ENCODE measurements at regions not wholly inside any gene's neighbourhood (a gene's known extent, or its start where the extent isn't known, plus 50 kb on each side); places are given as distances from the start of the nearest gene placed in this dataset.

- no peaks in the 10 kb centered on the region for H3K36me3 Mint-ChIP-seq (ENCODE audit: low read depth)
Measured at GRCh38 chr2:236787885-236788284, 218.3 kb downstream of the ACKR3 start.

DNA sequence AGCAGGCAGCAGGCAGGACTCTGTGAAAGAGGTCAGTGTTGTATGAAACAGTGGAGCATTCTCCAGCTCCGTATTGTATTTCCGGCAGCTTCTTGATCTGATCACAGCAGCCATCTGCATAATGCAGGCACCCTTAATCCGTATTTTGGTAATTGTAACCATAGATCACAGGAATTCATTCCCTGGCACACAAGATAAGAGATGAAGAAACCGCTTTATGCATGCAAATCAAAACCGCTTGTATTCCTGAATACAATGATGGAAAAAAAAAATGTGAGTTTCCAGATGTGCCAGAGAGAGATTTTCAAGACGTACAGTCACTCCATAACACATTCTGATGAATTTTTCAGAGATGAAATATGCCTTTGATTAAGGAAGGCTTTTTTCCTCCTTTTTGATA lies 221.3 kb downstream of the ACKR3 start:
- peaks cover 5% of the 10 kb centered on the region for H3K27me3 Mint-ChIP-seq (ENCODE audit: low read depth)
- no peak for TF ChIP-seq CTCF (conservative IDR thresholded peaks at IDR 0.05)
- H3K9me3 Mint-ChIP-seq: peaks cover 3% of the 10 kb centered on the region
- DNase-seq (ENCODE audit: low read depth, low spot score): no peak
- peaks cover 4% of the 10 kb centered on the region for H3K36me3 Mint-ChIP-seq (ENCODE audit: low read depth)
- peaks cover 8% of the 10 kb centered on the region for H3K4me1 Mint-ChIP-seq
- H3K4me3 Mint-ChIP-seq: no peak overlapping the region
- no peak overlapping the region for H3K27ac Mint-ChIP-seq (ENCODE audit: unreplicated experiment)

More at GRCh38 chr2:236787885-236788284, 218.3 kb downstream of the ACKR3 start:
- TF ChIP-seq CTCF (conservative IDR thresholded peaks at IDR 0.05): no peak
- peaks cover 8% of the 10 kb centered on the region for H3K9me3 Mint-ChIP-seq
- no peak overlapping the region for H3K27ac Mint-ChIP-seq (ENCODE audit: unreplicated experiment)
- no peak overlapping the region for H3K4me3 Mint-ChIP-seq
- peaks cover 2% of the 10 kb centered on the region for H3K27me3 Mint-ChIP-seq (ENCODE audit: low read depth)
- peaks cover 8% of the 10 kb centered on the region for H3K4me1 Mint-ChIP-seq
- no peak for DNase-seq (ENCODE audit: low read depth, low spot score)

DNA sequence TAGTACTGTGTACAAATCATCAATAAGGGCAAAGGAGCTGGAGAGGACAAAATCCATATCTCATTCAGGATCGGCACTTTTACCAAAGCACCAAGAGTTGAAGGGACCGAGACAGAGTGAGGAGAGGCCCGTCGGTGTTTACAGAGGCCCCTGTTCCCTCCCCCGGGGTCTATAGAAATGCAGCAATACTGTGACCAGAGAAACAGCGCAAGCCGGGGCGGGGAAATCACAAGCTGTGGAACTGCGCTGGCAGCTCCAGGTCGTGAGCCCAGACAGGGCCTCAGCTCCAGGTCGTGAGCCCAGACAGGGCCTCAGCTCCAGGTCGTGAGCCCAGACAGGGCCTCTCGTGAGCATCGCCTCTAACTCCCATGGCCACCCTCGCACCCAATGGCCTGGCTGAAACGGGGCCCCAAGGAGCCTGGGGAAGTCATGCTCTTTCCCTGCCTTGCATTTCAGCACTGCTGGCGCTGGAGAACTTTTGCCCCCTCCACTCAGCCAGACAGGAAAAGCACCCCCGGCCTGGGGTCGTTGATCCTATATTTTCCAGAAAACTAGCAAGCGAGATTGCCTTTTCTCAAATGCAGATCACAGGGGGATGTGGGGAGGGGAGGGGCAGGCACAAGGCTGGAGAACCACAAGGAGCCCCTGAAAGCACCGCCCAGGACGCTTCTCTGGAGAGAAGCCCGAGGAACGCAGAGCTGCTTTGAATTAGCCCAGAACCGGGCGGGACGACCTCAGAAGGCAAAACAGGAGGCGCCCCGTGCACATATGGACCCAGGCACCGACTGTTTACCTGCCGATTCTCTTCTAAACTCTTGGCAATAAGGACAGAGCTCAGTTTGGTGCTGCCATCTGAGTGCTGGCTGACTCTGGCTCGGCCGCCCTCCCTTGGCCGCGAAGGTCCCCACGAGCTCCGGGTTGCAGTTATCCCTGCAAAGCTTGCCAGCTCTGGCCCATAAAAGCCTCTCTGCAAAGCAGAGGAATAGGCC lies 223.7 kb downstream of the ACKR3 start:
- TF ChIP-seq CTCF (conservative IDR thresholded peaks at IDR 0.05): no peak
- H3K27me3 Mint-ChIP-seq (ENCODE audit: low read depth): peaks cover 5% of the 10 kb centered on the region
- no peak for DNase-seq (ENCODE audit: low read depth, low spot score)
- H3K36me3 Mint-ChIP-seq (ENCODE audit: low read depth): peaks cover 4% of the 10 kb centered on the region
- H3K9me3 Mint-ChIP-seq: peaks cover 5% of the 10 kb centered on the region
- H3K4me3 Mint-ChIP-seq: no peak overlapping the region
- H3K27ac Mint-ChIP-seq (ENCODE audit: unreplicated experiment): no peak overlapping the region
- peaks cover 11% of the 10 kb centered on the region for H3K4me1 Mint-ChIP-seq

DNA sequence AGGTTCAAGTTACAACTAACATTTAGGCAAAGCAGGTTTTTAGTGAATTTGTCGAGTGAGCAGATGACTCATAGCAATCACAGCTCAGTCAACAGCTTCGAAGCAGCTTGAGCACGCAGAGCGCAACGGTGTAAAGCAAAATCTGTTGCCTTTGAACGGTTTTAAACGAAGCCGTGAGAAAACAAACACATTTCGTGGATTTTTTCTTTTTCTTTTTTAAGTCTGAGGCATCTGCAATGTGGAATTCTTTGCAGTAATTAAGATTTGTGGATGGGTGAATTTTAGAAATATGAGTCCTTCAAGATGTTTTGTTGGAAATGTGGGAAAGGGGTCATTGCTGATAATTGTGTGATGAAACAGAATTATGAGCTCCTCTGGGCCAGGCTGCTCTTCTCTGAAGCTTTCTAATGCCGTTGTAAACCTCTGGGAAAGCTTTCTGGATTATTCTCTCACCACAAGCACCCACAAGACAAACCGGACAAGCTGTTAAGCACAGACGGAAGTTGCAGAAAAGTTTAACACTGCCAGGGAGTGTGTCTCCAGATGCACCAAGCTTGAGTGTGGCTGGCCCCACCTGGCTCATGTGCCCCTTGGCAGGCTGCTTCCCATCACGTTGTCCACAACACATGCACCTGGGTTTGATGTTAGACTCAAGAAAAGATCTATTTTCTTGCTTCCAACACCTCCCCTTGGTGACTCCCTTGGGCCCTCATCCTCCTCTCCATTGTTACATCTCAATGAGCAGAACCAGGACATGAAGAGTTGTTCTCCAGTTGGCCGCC lies 224.7 kb downstream of the ACKR3 start:
- no peak overlapping the region for H3K4me3 Mint-ChIP-seq
- peaks cover 5% of the 10 kb centered on the region for H3K27me3 Mint-ChIP-seq (ENCODE audit: low read depth)
- H3K9me3 Mint-ChIP-seq: peaks cover 6% of the 10 kb centered on the region
- TF ChIP-seq CTCF (conservative IDR thresholded peaks at IDR 0.05): no peak
- no peak for DNase-seq (ENCODE audit: low read depth, low spot score)
- peak overlapping the region; percentile 90 for H3K27ac Mint-ChIP-seq (ENCODE audit: unreplicated experiment)
- H3K36me3 Mint-ChIP-seq (ENCODE audit: low read depth): peaks cover 4% of the 10 kb centered on the region
- H3K4me1 Mint-ChIP-seq: peaks cover 12% of the 10 kb centered on the region

DNA sequence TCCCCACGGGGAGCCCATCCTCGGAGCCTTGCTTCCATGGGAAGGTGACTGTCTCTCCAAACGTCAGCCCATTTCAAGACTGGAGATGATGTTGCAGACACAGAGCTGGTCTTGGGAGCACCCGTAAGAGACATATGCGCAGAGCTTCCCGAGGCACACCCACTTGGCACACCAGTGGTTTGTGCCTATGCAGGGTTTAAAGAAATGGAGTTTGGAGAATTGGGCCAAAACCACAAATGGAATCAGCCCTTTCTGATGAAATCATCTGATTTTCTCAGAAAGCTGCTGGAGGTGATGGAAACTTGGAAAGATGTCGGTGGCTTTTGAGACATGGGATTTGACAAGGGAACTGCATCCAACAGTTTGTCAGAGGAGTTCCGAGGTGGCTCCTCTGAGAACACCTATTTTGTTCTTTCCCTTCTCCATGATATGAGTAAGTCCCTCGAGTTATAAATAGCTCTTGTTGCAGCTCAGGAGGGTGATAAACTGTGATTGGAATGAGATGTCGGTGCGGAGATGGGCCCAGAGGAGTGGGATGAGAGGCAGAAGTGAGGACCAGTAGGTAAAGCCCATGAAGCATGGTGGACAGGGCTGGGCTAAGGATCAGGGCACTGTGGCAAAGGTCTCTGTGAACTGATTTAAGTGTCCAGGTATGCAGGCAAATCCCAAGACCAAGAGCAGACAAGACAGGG lies 225.7 kb downstream of the ACKR3 start:
- Mint-ChIP-seq H3K27ac (ENCODE audit: unreplicated experiment) (peak overlapping the region; percentile 90), H3K4me3 (no peak overlapping the region)
- TF ChIP-seq CTCF (conservative IDR thresholded peaks at IDR 0.05): no peak

More for the DNA sequence above, 225.7 kb downstream of the ACKR3 start:
- H3K4me1 Mint-ChIP-seq: peaks cover 12% of the 10 kb centered on the region
- H3K36me3 Mint-ChIP-seq (ENCODE audit: low read depth): peaks cover 4% of the 10 kb centered on the region
- H3K9me3 Mint-ChIP-seq: peaks cover 6% of the 10 kb centered on the region
- H3K27me3 Mint-ChIP-seq (ENCODE audit: low read depth): peaks cover 5% of the 10 kb centered on the region
- DNase-seq (ENCODE audit: low read depth, low spot score): no peak

Data from neural crest cell (in vitro differentiated cells).